SU-DHL-6 (cell line): ENCODE measurements at regions not wholly inside any gene's neighbourhood (a gene's known extent, or its start where the extent isn't known, plus 50 kb on each side); places are given as distances from the start of the nearest gene placed in this dataset.

Experiments
- EZH2phosphoT487 ChIP-seq: fragments of 200-600 bp; sonication (generic), shearing (Covaris generic); conservative IDR thresholded peaks from 2 replicates; pipeline ENCODE4 v1.6.1; 2018; ENCODE audit warnings: mild to moderate bottlenecking, antibody characterized with exemption, low read length, moderate library complexity, mixed read lengths
- TF ChIP-seq, protein P1 (sequence below): fragments of 200-600 bp; sonication (generic); IDR thresholded peaks from one replicate; pipeline ENCODE4 v1.5.1; 2017; ENCODE audit warnings: antibody characterized with exemption, mild to moderate bottlenecking, low read length, moderate library complexity; ENCODE audit not compliant: insufficient read depth, poor library complexity, severe bottlenecking

DNA sequence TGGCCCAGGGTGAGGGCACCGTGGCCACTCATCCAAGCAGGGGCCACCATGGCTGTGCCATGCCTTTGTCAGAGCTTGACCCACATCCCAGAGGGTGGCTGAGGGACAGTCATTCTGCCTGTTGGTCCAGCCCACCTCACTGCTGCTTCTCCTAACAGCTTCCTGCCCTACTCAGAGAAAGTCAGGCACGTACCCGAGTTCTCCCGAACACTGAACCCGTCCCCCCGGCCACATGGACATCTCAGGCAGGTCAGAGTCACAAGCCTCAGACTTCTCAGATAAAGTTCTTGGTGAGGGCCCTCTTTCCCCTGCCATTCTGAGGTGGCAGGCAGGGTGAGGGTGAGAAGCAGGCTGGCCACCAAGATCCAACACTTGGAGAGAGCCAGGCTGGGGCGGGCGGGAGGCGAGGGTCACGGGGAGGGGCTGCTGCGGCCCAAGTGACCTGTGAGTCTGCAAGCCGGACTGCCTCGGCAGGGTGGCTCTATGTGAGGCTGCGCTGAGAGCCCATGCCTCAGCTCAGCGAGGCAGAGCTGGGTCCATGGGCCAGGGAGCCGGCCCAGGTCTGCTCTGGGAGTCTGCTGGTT is 317.8 kb downstream of the TMEM121 start:
- TF ChIP-seq, protein P1, sequence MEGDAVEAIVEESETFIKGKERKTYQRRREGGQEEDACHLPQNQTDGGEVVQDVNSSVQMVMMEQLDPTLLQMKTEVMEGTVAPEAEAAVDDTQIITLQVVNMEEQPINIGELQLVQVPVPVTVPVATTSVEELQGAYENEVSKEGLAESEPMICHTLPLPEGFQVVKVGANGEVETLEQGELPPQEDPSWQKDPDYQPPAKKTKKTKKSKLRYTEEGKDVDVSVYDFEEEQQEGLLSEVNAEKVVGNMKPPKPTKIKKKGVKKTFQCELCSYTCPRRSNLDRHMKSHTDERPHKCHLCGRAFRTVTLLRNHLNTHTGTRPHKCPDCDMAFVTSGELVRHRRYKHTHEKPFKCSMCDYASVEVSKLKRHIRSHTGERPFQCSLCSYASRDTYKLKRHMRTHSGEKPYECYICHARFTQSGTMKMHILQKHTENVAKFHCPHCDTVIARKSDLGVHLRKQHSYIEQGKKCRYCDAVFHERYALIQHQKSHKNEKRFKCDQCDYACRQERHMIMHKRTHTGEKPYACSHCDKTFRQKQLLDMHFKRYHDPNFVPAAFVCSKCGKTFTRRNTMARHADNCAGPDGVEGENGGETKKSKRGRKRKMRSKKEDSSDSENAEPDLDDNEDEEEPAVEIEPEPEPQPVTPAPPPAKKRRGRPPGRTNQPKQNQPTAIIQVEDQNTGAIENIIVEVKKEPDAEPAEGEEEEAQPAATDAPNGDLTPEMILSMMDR: no peak
- TF ChIP-seq EZH2phosphoT487: no peak
